DMS153 (cell line): ENCODE measurements at regions not wholly inside any gene's neighbourhood (a gene's known extent, or its start where the extent isn't known, plus 50 kb on each side); places are given as distances from the start of the nearest gene placed in this dataset.

Experiments
- DNase-seq: peaks from one replicate; lab custom pipeline; 2025; lab: John Stamatoyannopoulos, UW

GRCh38 chr21:31500071-31500470, 156.0 kb upstream of the TIAM1 start:
- no peak for DNase-seq

DNA sequence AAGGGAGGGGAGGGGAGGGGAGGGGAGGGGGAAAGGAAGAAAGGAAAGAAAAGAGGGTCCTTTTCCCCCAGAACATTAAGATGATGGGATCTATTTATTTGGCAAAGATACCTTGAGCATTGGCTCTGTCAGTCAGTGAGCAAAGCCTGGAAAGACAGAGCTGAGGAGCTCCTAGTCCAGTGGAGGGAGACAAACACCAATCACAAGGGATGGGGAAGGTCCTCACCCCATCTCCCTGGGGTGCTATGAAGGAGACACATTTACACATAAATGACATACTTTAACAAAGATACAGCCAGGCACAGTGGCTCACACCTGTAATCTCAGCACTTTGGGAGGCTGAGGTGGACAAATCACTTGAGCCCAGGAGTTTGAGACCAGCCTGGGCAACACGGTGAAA, 154.9 kb upstream of the TIAM1 start:
- DNase-seq, result no peak

- DNase-seq, result no peak
Measured at GRCh38 chr21:31497914-31498313, 153.9 kb upstream of the TIAM1 start.

- DNase-seq, result no peak
Measured at GRCh38 chr21:31493350-31493880, 149.4 kb upstream of the TIAM1 start.

GRCh38 chr21:31491617-31492016, 147.6 kb upstream of the TIAM1 start:
- DNase-seq, result no peak

DNA sequence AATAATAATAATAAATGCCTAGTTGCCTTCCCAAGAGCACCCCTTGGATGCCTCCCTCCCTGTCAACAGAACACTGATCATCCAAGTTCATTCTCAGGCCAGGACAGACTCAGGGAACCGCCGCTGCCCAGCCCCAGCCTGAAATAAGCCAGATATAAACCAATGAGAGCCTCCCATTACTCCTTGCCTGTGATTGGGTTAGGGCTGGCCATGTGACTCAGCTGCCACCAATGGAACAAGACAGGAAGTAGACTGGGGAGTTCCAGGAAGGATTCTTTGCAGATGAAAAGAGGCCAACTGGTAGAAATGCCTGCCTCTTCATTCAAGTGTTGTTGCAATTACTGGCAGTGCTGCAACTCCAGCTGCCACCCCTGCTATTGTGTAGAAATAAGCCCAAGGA, 146.4 kb upstream of the TIAM1 start:
- DNase-seq, result no peak

GRCh38 chr21:31489726-31490125, 145.7 kb upstream of the TIAM1 start:
- DNase-seq, result no peak

- DNase-seq, result no peak
Measured at GRCh38 chr21:31489014-31489413, 145.0 kb upstream of the TIAM1 start.

- DNase-seq, result no peak
Measured at GRCh38 chr21:31484219-31484618, 140.2 kb upstream of the TIAM1 start.

DNA sequence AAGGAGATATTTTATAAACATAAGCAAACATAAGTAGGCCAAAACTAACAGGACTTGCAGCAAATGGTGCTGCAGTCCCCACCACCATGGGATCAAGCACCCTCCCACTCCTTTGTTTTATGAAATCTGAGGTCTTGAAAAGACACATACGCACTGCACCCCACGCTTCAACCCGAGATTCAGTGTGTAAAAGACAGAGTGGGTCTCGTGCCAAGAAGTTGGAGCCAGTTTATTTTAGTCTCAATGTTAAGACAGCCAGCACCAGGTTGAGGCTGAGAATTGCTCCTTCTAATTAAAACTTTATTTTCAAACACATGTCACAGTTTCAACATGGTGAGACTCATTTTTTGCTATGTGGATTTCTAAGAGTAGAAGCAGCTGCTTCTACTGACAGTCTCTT, 139.1 kb upstream of the TIAM1 start:
- DNase-seq, result no peak

DNA sequence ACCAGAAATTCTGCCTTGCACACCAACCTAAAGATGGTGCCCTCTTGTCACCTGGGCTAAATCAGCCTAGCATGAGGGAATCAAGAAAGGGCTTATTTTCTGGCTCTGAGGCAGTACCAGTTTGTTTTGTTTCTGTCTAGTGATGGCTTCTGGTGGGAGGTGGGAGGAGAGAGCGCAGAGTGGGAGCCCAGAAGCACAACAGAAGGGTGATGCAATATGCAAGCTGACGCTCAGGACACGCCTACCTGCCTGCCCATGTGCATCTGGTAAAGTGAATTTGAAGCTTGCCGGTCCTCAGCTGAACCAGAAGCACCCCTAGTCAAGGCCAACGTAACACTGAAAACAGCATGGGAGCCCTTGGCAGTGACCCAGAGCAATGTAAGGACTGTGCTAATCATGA, 138.4 kb upstream of the TIAM1 start:
- no peak for DNase-seq

- DNase-seq, result no peak
Measured at GRCh38 chr21:31480228-31480627, 136.2 kb upstream of the TIAM1 start.

DNA sequence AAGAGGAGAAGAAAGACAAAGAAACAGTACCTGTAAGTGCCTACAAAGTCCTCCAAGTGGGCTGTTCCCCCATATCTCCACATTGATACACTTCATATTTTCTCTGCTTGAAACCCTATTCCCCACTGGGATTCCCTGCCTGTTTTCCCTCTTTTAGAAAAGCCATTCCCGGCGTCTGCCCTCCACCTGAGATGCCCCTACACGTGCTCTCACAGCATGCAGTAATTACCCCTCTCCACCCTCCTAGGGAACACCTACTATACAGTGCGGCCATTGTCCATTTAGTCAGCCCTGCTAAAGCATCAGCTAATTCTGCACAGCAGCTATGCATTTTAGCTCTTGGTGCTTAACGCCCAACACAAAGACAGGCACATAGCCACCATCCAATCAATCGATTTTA, 135.7 kb upstream of the TIAM1 start:
- no peak for DNase-seq

GRCh38 chr21:31479222-31479621, 135.2 kb upstream of the TIAM1 start:
- no peak for DNase-seq

- DNase-seq, result no peak
Measured at GRCh38 chr21:31476263-31477022, 132.4 kb upstream of the TIAM1 start.

- DNase-seq, result no peak
Measured at GRCh38 chr21:31475223-31475622, 131.2 kb upstream of the TIAM1 start.

DNA sequence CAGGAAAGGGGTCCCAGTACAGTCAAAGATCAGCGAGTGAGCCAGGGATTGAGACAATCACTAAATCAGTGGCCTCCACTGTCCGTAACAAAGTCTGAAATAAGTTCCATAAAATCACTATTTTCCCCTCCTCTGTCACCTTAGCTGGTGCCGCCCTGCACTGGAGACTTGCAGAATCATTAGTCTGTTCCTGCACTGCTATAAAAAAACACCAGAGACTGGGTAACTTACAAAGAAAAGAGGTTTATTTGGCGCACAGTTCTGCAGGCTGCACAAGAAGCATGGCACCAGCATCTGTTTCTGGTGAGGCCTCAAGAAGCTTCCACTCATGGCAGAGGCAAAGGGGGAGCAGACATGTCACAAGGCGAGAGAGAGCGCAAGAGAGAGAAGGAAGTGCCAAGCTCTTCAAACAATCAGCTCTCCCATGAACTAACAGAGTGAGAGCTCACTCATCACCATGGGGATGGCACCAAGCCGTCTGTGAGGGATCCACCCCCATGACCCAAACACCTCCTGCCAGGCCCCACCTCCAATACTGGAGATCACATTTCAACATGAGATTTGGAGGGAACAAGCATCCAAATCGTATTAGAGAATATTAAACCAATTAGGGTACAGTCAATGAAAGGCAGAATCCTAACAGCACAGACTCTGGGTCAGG, 129.8 kb upstream of the TIAM1 start:
- DNase-seq, result no peak

- DNase-seq, result no peak
Measured at GRCh38 chr21:31471865-31472264, 127.8 kb upstream of the TIAM1 start.

- no peak for DNase-seq
Measured at GRCh38 chr21:31470896-31471694, 127.0 kb upstream of the TIAM1 start.

- DNase-seq, result no peak
Measured at GRCh38 chr21:31460980-31461379, 116.9 kb upstream of the TIAM1 start.

DNA sequence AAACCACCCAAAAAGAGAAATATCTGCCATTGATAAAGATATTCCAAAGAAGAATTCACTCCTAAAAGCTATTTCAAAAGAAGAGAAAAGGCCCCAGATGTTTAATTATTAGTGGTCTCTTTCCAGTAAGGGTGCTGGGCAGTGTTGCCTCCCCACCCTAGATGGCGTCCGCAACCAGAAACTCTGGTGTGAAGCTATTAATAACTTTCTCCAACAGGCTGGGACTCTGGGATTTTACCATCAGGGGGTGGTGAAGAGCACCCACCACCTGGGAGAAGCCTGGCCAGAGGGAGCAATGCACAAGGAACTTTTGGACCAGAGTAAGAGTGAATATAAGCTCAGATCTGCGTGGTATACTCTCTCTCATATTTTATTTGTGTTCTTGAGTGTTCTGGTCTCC, 115.4 kb upstream of the TIAM1 start:
- DNase-seq, result no peak

GRCh38 chr21:31457675-31458074, 113.6 kb upstream of the TIAM1 start:
- no peak for DNase-seq

GRCh38 chr21:31456201-31456600, 112.1 kb upstream of the TIAM1 start:
- no peak for DNase-seq
